Mucosa of descending colon (tissue), 3 donors: ENCODE measurements at regions not wholly inside any gene's neighbourhood (a gene's known extent, or its start where the extent isn't known, plus 50 kb on each side); places are given as distances from the start of the nearest gene placed in this dataset.

Experiments used
- ATAC-seq: fragments of 200-7000 bp; cut with Tn5 transposase; one replicate; pipeline ENCODE4 v1.9.1; 2020; ENCODE audit warnings: mild to moderate bottlenecking, moderate library complexity
- DNase-seq, 3 donors: peaks; one replicate each; pipeline ENCODE4 v3.0.0-alpha.2; 2020
- H3K36me3 ChIP-seq: fragments of 200-600 bp; one replicate; pipeline ENCODE4 v1.8.0; 2021; ENCODE audit warnings: low read depth, mild to moderate bottlenecking
- H3K4me1 ChIP-seq: fragments of 200-600 bp; one replicate; pipeline ENCODE4 v1.8.0; 2021; ENCODE audit warnings: low read depth, mild to moderate bottlenecking
- H3K4me3 ChIP-seq: fragments of 200-600 bp; one replicate; pipeline ENCODE4 v1.8.0; 2021; ENCODE audit warnings: mild to moderate bottlenecking
- H3K9me3 ChIP-seq: fragments of 200-600 bp; one replicate; pipeline ENCODE4 v1.8.0; 2021; ENCODE audit warnings: mild to moderate bottlenecking
- CTCF ChIP-seq: fragments of 200-600 bp; IDR thresholded peaks from one replicate; pipeline ENCODE4 v1.8.0; 2022; ENCODE audit warnings: antibody characterized with exemption, mild to moderate bottlenecking
- intact Hi-C, 2 donors: fragments of 100-400 bp; cut with DNase I in 1 of 2; cut with micrococcal nuclease in 1 of 2; formaldehyde crosslinking; loops; one replicate each; pipeline versions ENCODE4 v1.11.0 to v1.11.1; 2022; cut with DNase I, micrococcal nuclease
- donor health status: DM: no; HTN: no; CAD: no; lungs with moderate emphysema.
- donor health status: DM: no; HTN: no; CAD: no.
- donor health status: DM: no; HTN: yes; CAD: no.

DNA sequence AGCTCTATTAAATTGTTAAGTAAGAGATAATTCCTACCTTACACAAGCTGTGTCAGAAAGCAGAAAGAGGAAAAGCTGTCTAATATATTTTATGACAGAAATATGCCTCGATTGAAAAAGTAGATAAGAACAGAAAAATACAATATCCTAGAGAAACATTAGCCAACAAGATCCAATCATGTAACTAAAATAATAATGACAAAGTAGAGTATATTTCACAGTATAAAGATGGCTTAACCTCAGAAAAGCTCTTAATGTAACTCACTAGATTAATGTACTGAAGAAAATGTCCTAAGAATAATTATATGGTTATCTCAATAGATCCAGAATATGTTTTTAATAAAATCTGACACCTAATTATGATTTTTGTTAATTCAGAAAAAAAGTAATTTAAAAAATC, 89.8 kb upstream of the HABP2 start:
- Histone ChIP-seq H3K4me1 (no peaks in the 10 kb centered on the region), H3K9me3 (no peaks in the 10 kb centered on the region), H3K36me3 (no peaks in the 10 kb centered on the region), H3K4me3 (no peak overlapping the region)
- intact Hi-C loops, result no loop called here
- TF ChIP-seq CTCF, result no peak
- ATAC-seq (no peak), DNase-seq (no peak)

DNA sequence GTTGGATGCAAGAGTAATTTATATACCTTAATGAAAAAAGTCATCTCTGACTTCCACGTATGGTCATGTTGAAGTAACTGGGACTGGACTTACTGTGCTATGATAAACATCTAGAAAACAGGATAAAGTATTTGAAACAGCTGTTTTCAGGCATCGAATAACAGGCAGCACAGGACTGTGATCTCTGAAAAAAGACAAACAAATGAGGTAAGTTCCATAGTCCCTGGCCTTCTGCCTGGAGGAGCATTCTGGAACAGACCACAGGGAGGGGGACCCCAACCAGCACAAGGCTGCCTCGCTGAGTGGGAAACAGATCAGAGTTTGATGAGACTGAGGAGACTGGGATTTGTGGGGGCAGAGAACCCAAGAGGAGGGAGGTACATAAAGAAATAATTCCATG, 89.1 kb upstream of the HABP2 start:
- Histone ChIP-seq H3K4me3 (no peak overlapping the region), H3K36me3 (no peaks in the 10 kb centered on the region), H3K4me1 (no peaks in the 10 kb centered on the region), H3K9me3 (no peaks in the 10 kb centered on the region)
- intact Hi-C loops, result no loop called here
- ATAC-seq (no peak), DNase-seq (no peak)
- TF ChIP-seq CTCF, result no peak

DNA sequence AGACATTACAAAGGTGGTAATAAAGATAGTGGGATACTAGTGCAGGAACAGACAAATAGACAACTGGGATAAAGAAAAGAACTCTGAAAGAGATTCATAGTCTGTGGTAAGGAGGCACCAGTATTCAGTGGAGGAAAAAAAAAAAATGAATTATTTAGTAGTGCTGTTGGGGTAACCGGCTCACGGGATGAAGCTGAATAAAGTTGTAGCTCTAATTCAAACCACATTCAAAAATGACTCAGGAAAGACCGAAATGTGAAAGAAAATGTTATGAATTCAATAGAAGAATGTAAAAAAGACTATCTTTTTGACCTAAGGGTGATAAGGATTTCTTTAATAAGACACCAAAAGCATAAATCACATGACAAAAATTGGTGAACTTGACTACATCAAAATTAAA, 83.1 kb upstream of the HABP2 start:
- ATAC-seq, result no peak
- no peak overlapping the region for H3K4me3 ChIP-seq
- H3K36me3 ChIP-seq, result no peaks in the 10 kb centered on the region
- no peaks in the 10 kb centered on the region for H3K4me1 ChIP-seq
- H3K9me3 ChIP-seq, result no peaks in the 10 kb centered on the region
- intact Hi-C loops, result no loop called here
- TF ChIP-seq CTCF, result no peak
- no peak for DNase-seq

DNA sequence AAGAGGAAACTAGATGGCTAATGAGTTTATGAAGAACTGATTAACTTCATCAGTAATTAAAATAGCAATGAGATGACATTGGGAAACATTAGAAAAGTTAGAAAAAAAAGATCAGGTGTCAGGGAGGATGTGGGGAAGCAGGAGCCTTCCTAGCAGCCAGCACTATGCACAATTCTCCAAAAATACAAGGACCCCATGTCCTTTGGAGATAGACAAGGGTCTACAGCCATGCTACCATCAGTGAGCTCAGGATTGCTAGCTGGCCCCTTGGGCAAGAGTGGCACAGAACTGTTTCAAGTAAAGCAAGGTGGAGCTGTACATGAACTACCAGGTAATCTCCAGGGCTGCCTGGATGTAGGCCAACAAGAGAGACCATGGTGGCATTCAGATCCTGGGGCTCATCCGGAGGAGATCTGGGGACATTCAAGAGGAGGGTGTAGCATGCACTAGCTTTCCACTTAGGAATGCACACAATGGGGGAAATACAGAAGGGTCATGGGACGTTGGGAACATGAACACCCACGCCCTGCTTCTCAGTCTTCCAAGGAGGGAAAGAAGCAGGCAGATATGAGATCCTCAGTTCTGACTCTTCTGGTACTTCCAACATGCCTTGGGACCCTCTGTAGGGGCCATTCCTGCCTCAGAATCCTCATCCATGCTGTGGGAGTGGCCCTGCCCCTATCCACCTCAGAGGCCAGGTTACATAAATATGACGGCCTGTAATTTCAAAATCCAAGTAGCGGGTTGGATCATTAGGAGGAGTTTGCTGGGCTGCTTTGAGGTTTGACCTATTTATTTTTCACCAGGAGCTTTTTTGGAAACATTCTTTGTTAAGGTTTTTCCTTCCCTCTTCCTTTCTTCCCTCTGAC, 82.2 kb upstream of the HABP2 start:
- intact Hi-C loops, result no loop called here
- no peak for TF ChIP-seq CTCF
- ATAC-seq (no peak), DNase-seq (no peak)
- Histone ChIP-seq H3K4me3 (no peak overlapping the region), H3K36me3 (no peaks in the 10 kb centered on the region), H3K4me1 (no peaks in the 10 kb centered on the region), H3K9me3 (no peaks in the 10 kb centered on the region)

DNA sequence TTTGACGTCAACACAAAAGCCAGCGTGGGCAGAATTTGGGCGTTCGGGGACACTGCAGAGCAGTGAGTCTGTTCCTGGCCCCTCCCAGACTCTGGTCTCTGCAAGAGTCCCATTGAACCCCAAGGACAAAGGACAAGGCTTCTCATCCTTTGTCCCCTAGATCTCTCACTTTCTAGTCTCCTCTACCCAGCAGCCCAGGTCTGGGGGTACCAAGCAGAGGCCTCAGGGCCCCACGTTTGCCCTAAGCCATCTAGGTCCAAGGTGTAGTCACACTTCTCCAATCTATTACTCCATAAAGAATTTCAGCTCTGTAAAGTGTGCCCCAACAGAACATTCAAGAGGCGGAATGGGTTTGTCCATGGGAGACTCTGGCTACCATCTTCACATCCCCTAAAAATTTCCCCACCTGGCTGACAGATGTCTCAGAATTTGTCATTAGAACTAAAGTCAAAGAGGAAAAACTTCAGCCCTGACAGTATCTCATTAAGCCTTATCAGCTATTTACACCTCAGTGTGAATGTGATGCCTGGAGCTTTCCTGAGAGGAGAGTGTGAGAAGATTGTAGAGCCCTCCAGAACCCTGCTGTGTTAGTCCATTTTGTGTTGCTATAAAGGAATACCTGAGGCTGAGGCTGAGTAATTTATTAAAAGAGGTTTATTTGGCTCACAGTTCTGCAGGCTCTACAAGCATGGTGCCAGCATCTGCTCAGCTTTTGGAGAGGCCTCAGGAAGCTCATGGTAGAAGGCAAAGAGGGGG, 81.4 kb upstream of the HABP2 start:
- no peak for DNase-seq
- H3K4me3 ChIP-seq, result no peak overlapping the region
- TF ChIP-seq CTCF, result no peak
- H3K9me3 ChIP-seq, result no peaks in the 10 kb centered on the region
- H3K36me3 ChIP-seq, result no peaks in the 10 kb centered on the region
- no peaks in the 10 kb centered on the region for H3K4me1 ChIP-seq
- no peak for ATAC-seq
- intact Hi-C loops, result no loop called here
